ENCODE measurements at regions not wholly inside any gene's neighbourhood (a gene's known extent, or its start where the extent isn't known, plus 50 kb on each side); places are given as distances from the start of the nearest gene placed in this dataset.
"Not testable (repeated sequence)": the region's sequence is repeated elsewhere in the genome, so short reads cannot be mapped to it uniquely, and the experiment has no call there.

- DNase-seq, result no peak
Observed at GRCh38 chr22:45061332-45061731, 51.5 kb upstream of the PHF21B start.

DNA sequence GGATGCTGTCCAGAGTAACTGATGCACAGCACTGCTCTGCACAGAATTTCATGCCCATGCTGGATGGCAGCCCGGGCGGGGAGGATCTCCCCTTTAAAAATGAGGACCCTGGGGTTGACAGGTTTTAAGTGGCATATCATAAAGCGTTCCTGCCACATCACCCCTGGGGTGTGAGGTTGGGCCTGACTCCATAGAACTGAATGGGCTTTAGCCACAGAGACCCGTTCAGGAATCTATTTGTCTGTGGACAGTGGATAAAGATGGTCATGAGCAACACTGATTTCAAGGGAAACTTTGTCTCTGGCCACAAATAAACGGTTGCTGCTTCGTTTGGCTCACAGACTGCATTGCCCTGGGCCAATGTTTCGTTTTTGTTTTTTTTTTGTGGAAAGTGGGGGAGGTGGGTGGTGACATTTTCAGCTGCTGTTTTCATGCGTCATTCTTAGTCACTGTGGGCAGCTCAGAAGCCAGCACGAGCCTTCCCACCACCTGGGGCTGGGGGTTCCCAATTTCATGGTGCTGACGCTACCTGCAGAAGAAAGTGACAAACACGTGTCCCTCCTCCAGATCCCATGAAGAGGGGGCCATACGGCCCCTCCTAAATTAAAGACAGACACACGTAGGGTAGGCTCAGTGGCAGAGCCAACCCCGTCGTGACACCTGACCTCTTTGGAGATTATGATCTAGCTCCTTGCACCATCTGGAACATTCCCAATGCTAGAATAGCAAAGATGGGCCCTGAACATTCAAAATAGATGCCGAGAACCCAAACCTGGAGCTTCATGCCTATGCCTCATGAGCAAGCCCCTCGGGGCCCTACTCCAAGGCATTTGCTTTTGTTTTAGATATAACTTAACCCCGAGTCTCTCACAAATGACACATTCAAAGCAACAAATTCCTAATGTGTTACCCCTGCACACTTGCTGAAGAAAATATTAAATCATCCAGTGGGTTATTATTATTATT is 54.8 kb upstream of the PHF21B start:
- DNase-seq, result no peak

- DNase-seq, result no peak
Observed at GRCh38 chr22:45065726-45066125, 55.9 kb upstream of the PHF21B start.

DNA sequence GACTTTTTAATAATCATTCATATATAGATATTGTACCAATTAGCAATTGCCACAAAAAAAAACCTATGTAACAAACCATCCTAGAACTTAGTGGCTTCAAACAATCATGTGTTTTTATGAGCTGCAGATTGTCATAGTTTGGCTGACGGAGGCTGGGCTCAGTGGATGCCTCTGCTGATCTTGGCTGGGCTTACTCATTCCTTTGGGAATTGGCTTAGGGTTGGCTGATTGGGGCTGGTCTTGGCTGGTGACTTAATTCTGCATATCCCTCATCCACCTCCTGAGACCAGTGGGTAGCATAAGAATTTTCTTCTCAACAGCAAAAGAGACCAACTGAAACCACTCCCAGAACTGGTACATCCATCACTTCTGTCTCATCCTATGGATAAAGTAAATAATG is 57.9 kb upstream of the PHF21B start:
- DNase-seq, result no peak

DNA sequence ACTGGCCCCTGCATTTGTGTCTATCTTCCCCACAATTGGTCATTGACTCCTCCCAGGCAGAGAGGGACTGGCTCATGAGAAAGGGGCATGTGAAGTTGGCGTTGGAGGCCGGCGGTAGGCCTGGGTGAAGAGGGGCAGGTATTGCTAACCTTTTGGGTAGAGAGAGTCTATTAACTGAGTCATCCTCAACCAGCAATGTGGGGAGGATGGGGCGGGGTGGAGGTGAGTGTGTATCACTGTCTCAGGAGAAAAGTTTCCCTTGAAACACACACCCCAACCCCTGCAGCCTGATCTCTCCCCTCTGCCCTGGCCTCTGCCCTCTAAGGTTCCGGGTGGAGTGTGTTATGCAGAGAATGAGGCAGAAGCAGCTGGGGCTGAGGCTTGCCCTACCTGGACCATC is 60.1 kb upstream of the PHF21B start:
- DNase-seq, result no peak

GRCh38 chr22:45071618-45072017 is 61.8 kb upstream of the PHF21B start:
- no peak for DNase-seq

DNA sequence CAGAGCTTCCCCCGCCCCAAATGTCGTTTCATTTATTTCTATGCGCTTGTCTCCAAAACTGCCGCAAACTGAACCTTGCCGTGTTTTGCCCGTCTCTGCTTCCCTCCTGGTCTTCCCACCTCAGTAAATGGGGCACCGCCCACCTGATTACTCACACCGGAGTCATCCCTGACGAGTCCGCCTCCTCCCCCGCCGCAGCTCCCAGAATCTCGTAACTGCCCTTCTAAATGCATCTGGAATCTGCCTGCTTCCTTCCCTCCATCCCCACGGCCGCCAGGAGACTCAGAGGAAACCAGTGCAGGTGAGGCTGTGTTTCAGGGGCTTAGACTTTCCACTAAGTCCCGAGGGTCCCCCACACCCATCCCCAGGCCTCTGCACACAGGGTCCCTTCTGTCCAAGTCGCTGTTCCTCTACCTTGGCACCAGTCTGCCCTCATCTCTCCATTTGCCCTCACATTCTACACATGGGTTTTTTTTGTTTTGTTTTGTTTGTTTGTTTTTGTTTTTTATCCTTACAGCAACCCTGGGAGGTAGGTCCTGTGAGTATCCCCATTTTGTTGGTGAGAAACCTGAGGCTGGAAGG is 62.6 kb upstream of the PHF21B start:
- no peak for DNase-seq

DNA sequence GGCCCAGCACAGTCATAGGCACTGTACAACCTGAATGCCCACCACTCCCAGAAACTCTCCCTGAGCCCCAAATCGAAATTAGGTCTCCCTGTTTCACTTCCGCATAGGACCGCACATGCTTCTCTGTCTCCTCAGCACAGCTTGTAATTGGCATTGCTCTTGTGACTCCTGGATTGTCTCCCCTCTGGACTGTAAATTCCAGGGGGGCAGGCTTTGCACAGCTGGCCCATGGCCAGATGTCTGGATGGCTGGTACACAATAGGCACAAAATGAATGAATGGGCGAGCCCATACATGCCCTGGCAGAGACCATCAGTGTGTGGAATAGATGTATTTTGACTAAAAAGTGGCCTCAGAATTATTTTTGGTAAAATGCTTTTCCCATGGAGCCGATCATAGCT is 63.3 kb upstream of the PHF21B start:
- no peak for DNase-seq

DNA sequence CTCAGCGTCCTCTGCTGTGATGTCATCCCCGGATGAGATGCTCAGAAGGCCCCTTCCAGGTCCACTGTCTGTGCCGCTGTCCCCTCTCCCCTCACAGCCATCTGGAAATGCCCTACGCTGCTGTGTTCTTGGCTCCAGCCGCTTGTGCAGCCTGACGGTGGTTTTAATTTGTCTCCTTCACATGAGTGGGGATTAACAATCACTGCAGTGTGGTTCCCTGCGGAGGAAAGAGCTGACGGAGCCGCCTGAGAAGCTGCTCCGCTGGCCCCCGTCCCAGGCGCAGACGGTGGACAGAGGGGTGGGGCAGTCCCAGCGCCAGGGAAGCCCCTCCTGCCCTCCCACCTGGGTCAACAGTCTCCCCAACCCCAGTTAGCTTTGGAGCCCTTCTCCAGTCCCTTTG is 67.5 kb upstream of the PHF21B start:
- no peak for DNase-seq

DNA sequence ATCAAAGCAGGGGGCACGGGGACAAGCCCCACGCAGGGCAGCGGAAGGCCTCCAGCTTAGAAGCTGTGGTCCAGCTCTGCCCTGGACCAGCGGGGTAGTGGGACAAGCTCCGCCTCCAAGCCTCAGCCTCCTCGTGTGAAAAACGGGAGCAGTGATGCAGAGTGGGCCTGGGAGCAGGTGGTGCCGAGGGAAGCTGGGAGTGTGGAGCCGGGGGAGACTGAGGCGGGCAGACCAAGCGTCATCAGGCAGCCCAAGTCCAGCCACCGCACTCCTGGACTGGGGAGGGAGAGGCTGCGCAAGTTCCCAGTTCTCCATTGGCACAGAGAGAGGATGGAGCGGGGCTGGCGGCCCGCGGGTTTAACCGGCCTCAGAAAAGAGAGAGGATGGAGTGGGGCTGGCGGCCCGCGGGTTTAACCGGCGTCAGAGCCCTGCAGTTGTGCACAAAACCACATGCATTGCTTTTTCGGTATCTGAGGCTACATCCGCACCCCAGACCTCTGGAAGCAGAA is 68.1 kb upstream of the PHF21B start:
- DNase-seq, result no peak

GRCh38 chr22:45082795-45083194 is 73.0 kb upstream of the PHF21B start:
- DNase-seq, result no peak

- DNase-seq, result no peak
Observed at GRCh38 chr22:45083659-45084305, 74.0 kb upstream of the PHF21B start.

- no peak for DNase-seq
Observed at GRCh38 chr22:45084400-45084920, 74.7 kb upstream of the PHF21B start.

DNA sequence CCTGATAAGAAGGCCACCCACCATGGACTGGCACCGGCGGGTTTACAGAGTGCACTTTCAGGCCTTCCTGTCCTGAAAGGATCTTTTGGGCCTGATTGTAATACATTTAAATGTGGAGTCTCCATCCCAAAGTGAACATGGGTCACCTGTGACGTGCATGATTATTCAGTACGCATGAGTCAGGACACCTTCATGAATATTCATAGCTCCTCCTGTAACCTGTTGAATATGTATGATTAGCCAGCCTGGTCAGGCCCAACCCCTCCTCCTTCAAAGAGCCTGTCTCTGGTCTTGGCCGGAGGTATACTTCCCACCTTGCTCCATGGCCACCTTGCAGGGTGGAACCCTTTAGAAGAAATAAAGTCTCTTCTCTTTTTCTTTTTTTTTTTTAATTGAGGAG is 75.9 kb upstream of the NUP50 start:
- DNase-seq, result no peak

- no peak for DNase-seq
Observed at GRCh38 chr22:45088576-45088975, 75.1 kb upstream of the NUP50 start.

DNA sequence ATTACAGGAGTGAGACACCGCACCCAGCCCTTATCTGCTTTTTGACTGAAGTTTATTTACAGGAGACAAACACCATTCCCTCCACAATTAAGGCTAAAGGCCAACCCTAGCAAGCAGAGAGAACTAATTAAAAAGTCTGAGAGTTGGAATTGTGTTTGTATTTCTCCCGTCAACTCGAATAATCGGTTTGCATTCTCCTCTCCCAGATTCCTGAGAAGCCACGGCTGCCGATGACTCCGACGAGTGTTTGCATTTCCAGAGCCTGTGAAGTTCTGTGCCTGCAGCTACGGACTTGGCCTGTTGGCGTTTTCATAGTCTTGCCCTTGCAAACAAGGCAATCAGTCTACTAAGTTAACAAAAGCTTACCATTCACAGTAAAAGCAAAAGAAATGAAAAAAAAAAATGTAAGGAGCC is 73.2 kb upstream of the NUP50 start:
- no peak for DNase-seq

GRCh38 chr22:45091254-45091854 is 72.4 kb upstream of the NUP50 start:
- DNase-seq, result no peak

DNA sequence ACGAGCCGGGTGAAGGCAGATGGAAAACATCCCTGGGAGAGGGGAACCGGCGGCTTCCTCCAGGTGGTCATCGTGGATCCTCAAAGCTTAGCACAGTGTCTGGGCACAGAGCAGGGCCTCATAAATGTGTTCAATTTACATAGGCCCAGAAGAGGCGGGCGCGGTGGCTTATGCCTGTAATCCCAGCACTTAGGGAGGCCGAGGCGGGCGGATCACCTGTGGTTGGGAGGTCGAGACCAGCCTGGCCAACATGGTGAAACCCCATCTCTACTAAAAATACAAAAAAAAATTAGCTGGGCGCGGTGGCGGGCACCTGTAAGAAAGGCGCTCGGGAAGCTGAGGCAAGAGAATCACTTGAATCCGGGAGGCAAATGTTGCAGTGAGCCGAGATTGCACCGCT is 71.8 kb upstream of the NUP50 start:
- not testable (repeated sequence) for DNase-seq

DNA sequence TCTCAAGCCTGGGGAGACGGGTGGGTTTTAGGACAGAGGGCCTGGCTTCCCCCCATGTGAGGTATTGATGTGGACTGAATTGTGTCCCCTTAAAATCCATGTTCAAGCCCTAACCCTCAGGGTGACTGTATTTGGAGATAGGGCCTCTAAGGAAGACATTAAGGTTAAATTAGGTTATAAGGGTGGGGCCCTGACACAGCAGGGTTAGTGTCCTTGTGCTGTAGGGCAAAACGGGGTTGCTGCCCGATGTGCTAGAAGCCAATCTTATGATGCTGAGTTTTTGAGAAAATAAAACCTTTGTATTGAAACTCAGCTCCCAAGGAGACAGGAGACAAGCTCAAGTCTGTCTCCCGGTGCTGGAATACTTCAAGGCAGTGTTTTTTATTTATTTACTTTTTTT is 71.1 kb upstream of the NUP50 start:
- DNase-seq, result no peak

- DNase-seq, result no peak
Observed at GRCh38 chr22:45093609-45094008, 70.1 kb upstream of the NUP50 start.

DNA sequence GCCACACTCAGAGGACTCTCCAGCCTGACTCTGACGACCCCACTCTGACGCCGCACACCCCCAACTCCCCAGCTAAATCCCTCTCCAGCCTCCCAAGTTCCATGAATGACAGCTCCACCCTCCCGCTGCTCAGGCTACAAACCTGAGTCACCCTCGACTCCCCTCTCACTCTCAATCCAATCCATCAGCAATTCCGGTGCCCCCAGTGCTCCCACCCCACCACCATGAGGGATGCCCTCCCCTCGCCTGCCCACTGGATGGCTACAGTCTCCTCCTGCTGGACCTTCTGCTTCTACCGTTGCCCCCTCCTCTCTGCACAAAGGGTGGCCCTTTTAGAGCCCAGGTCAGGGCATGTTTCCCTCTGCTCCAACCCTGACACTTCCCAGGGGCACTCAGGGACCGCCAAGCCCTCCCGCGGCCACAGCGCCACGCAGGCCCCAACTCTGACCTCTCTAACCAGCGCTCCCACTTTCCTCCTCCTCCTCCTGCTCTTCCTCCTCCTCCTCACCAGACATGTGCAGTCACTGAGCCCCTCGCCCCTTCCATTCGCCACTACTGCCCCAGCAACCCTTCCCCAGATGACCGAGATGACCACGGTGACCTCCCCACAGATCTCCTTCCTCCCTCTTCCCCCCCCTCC is 69.5 kb upstream of the NUP50 start:
- DNase-seq, result no peak

GRCh38 chr22:45094825-45095224 is 68.9 kb upstream of the NUP50 start:
- no peak for DNase-seq

Data from activated effector memory CD4-positive, alpha-beta T cell treated with Interleukin-2 at 50 U/mL for 16 hours (primary cell).